Fibroblast of lung (primary cell): ENCODE measurements at regions not wholly inside any gene's neighbourhood (a gene's known extent, or its start where the extent isn't known, plus 50 kb on each side); places are given as distances from the start of the nearest gene placed in this dataset.

Source experiments
- DNase-seq, 2 donors: peaks; one replicate each; pipeline versions ENCODE4 v3.0.0 to v3.0.0-alpha.2; 2010; ENCODE audit warnings: low read depth in 2 of 2
- H2AFZ ChIP-seq: 2 replicates; pipeline ENCODE4 v1.5.1; 2012; ENCODE audit warnings: low read length, control low read depth, inconsistent platforms
- H3K27ac ChIP-seq: 2 replicates; pipeline ENCODE4 v1.5.1; 2011; ENCODE audit warnings: low read length, control low read depth; ENCODE audit not compliant: insufficient read depth
- H3K27me3 ChIP-seq: 2 replicates; pipeline ENCODE4 v1.5.1; 2011; ENCODE audit warnings: mild to moderate bottlenecking, low read length; ENCODE audit not compliant: control insufficient read depth, insufficient read depth
- H3K36me3 ChIP-seq: 2 replicates; pipeline ENCODE4 v1.5.1; 2011; ENCODE audit warnings: low read length; ENCODE audit not compliant: control insufficient read depth, insufficient read depth
- H3K4me1 ChIP-seq: 2 replicates; pipeline ENCODE4 v1.5.1; 2011; ENCODE audit warnings: low read length; ENCODE audit not compliant: control insufficient read depth, insufficient read depth; ENCODE audit errors: extremely low read depth
- H3K4me2 ChIP-seq: 2 replicates; pipeline ENCODE4 v1.5.1; 2011; ENCODE audit warnings: low read length, control low read depth; ENCODE audit not compliant: insufficient read depth; ENCODE audit errors: extremely low read depth
- H3K4me3 ChIP-seq, 4 experiments: fragments of 200-600 bp in 1 of 4; sonication (generic) in 1 of 4; replicated peaks in 1 of 4; 2 replicates each; pipeline ENCODE4 v1.5.1; 2011 to 2016; ENCODE audit warnings: low read length in 4 of 4, low read depth in 3 of 4, mild to moderate bottlenecking in 3 of 4, control low read depth in 2 of 4, inconsistent platforms in 1 of 4, mixed read lengths in 1 of 4; ENCODE audit not compliant: insufficient read depth in 1 of 4; ENCODE audit errors: control extremely low read depth in 1 of 4
- H3K79me2 ChIP-seq: 2 replicates; pipeline ENCODE4 v1.5.1; 2012; ENCODE audit warnings: mild to moderate bottlenecking, low read length, inconsistent platforms; ENCODE audit not compliant: control insufficient read depth, insufficient read depth
- H3K9ac ChIP-seq: 2 replicates; pipeline ENCODE4 v1.5.1; 2011; ENCODE audit warnings: mild to moderate bottlenecking, low read length, control low read depth; ENCODE audit not compliant: insufficient read depth
- H3K9me3 ChIP-seq: 2 replicates; pipeline ENCODE4 v1.5.1; 2012; ENCODE audit warnings: low read depth, low read length; ENCODE audit not compliant: control insufficient read depth, insufficient read depth
- H4K20me1 ChIP-seq: 2 replicates; pipeline ENCODE4 v1.5.1; 2011; ENCODE audit warnings: low read length; ENCODE audit not compliant: control insufficient read depth, insufficient read depth; ENCODE audit errors: extremely low read depth
- CTCF ChIP-seq, 2 donors: IDR thresholded peaks in 1 of 2; conservative IDR thresholded peaks in 1 of 2; 1 replicate in 1 of 2; 2 replicates in 1 of 2; pipeline ENCODE4 v1.5.1; 2011 to 2012; ENCODE audit warnings: low read length in 2 of 2, control low read depth in 1 of 2, inconsistent platforms in 1 of 2, low read depth in 1 of 2, mild to moderate bottlenecking in 1 of 2
- EZH2 ChIP-seq: IDR thresholded peaks from 2 replicates; pipeline ENCODE4 v1.5.1; 2012; ENCODE audit warnings: low read length, control low read depth, mild to moderate bottlenecking; ENCODE audit errors: missing control alignments

- H3K9ac ChIP-seq = no peak overlapping the region
- H3K4me3 ChIP-seq = no peak overlapping the region
- no peaks in the 10 kb centered on the region for H4K20me1 ChIP-seq
- H3K9me3 ChIP-seq = no peaks in the 10 kb centered on the region
- H3K36me3 ChIP-seq = no peaks in the 10 kb centered on the region
- no peak overlapping the region for H3K4me2 ChIP-seq
- H3K4me1 ChIP-seq = no peaks in the 10 kb centered on the region
- no peak overlapping the region for H2AFZ ChIP-seq
- no peaks in the 10 kb centered on the region for H3K79me2 ChIP-seq
- DNase-seq = no peak
- H3K27ac ChIP-seq = no peak overlapping the region
- TF ChIP-seq EZH2 (no peak), CTCF (conservative IDR thresholded peaks at IDR 0.05 in 1 of 2, IDR thresholded peaks at IDR 0.05 in 1 of 2; ENCODE audit: low read depth in 1 of 2, low read length in 2 of 2) (no peak)
- no peaks in the 10 kb centered on the region for H3K27me3 ChIP-seq
Observed at GRCh38 chr7:53437336-53437735, 401.9 kb downstream of the POM121L12 start.

- Histone ChIP-seq H3K4me3 (no peak overlapping the region), H3K9ac (no peak overlapping the region), H3K27me3 (no peaks in the 10 kb centered on the region), H3K4me1 (no peaks in the 10 kb centered on the region), H3K79me2 (no peaks in the 10 kb centered on the region), H3K4me2 (no peak overlapping the region), H2AFZ (no peak overlapping the region), H3K27ac (no peak overlapping the region), H3K36me3 (no peaks in the 10 kb centered on the region), H4K20me1 (no peaks in the 10 kb centered on the region), H3K9me3 (no peaks in the 10 kb centered on the region)
- TF ChIP-seq EZH2 (no peak), CTCF (conservative IDR thresholded peaks at IDR 0.05 in 1 of 2, IDR thresholded peaks at IDR 0.05 in 1 of 2; ENCODE audit: low read depth in 1 of 2, low read length in 2 of 2) (no peak)
- no peak for DNase-seq
Observed at GRCh38 chr7:53446170-53446569, 410.7 kb downstream of the POM121L12 start.

GRCh38 chr7:53458636-53459035 is 423.2 kb downstream of the POM121L12 start:
- TF ChIP-seq CTCF (conservative IDR thresholded peaks at IDR 0.05 in 1 of 2, IDR thresholded peaks at IDR 0.05 in 1 of 2; ENCODE audit: low read depth in 1 of 2, low read length in 2 of 2) (no peak), EZH2 (no peak)
- DNase-seq = no peak
- no peaks in the 10 kb centered on the region for H3K4me1 ChIP-seq
- H3K36me3 ChIP-seq = no peaks in the 10 kb centered on the region
- no peak overlapping the region for H2AFZ ChIP-seq
- no peak overlapping the region for H3K9ac ChIP-seq
- no peaks in the 10 kb centered on the region for H3K79me2 ChIP-seq
- H3K27ac ChIP-seq = no peak overlapping the region
- no peaks in the 10 kb centered on the region for H4K20me1 ChIP-seq
- no peaks in the 10 kb centered on the region for H3K9me3 ChIP-seq
- no peak overlapping the region for H3K4me3 ChIP-seq
- no peak overlapping the region for H3K4me2 ChIP-seq
- H3K27me3 ChIP-seq = no peaks in the 10 kb centered on the region
